ENCODE measurements at regions not wholly inside any gene's neighbourhood (a gene's known extent, or its start where the extent isn't known, plus 50 kb on each side); places are given as distances from the start of the nearest gene placed in this dataset.

DNA sequence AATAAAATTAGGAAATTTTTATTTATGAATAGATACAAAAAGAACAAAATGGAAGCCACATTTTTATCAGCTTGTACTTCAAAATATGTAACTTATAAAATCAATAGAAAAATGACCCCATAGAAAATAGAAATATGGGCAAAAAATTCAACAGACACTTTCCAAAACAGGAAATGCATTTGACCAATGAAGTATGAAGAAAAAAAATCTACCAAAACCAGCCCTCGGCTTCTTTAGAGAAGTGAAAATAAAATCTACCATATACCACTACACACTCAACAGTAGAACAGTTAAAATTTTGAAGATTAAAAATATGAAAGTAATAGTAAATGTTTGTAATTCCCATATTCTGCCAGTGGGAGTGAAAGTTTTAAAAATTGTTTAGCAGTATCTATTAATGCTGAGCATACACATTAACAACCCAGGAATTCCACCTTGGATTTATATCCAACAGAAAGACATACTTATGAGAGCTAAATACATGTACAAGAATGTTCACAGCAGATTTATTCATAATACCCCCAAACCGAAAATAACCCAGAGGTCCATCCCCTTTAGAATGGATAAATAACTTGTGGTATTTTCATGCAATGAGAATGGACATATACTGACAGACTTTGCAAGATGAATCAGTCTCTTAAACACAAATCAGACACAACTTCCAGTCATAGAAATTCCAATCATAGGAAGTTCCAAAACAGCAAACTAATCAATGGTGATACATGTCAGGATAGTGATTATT is 318.0 kb downstream of the FIGN start:
- TF ChIP-seq, protein P1, sequence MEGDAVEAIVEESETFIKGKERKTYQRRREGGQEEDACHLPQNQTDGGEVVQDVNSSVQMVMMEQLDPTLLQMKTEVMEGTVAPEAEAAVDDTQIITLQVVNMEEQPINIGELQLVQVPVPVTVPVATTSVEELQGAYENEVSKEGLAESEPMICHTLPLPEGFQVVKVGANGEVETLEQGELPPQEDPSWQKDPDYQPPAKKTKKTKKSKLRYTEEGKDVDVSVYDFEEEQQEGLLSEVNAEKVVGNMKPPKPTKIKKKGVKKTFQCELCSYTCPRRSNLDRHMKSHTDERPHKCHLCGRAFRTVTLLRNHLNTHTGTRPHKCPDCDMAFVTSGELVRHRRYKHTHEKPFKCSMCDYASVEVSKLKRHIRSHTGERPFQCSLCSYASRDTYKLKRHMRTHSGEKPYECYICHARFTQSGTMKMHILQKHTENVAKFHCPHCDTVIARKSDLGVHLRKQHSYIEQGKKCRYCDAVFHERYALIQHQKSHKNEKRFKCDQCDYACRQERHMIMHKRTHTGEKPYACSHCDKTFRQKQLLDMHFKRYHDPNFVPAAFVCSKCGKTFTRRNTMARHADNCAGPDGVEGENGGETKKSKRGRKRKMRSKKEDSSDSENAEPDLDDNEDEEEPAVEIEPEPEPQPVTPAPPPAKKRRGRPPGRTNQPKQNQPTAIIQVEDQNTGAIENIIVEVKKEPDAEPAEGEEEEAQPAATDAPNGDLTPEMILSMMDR (IDR thresholded peaks at IDR 0.05): no peak
- no peak for TF ChIP-seq EP300 (IDR thresholded peaks at IDR 0.05)
